ENCODE measurements at regions not wholly inside any gene's neighbourhood (a gene's known extent, or its start where the extent isn't known, plus 50 kb on each side); places are given as distances from the start of the nearest gene placed in this dataset.

- intact Hi-C loops (cut with micrococcal nuclease): no loop called here
Observed at GRCh38 chr12:102616692-102617091, 136.3 kb upstream of the IGF1 start.

GRCh38 chr12:102611995-102612394 is 131.6 kb upstream of the IGF1 start:
- H3K9ac ChIP-seq (replicated peaks; ENCODE audit: extremely low read depth, insufficient read depth, low read length): no peak overlapping the region
- DNase-seq (ENCODE audit: low read depth, low spot score) (no peak), FAIRE-seq (no peak)
- no TSS peak for BruUV-seq (replicated peaks)
- no peak overlapping the region for H2AFZ ChIP-seq (ENCODE audit: low read depth, low read length)
- no peaks in the 10 kb centered on the region for H3K4me1 ChIP-seq (ENCODE audit: control insufficient read depth, extremely low read depth, insufficient read depth, low read length)
- no peak overlapping the region for H3K4me2 ChIP-seq (ENCODE audit: insufficient read depth, low read length)
- TF ChIP-seq CTCF (IDR thresholded peaks at IDR 0.05; ENCODE audit: extremely low read depth in 1 of 2, insufficient read depth in 1 of 2, low read depth in 1 of 2, low read length in 2 of 2) (no peak), POLR2AphosphoS5 (IDR thresholded peaks at IDR 0.05; ENCODE audit: insufficient read depth, low read depth, low read length) (no peak), MYC (IDR thresholded peaks at IDR 0.05; ENCODE audit: low read depth, low read length) (no peak), JUN (IDR thresholded peaks at IDR 0.05; ENCODE audit: borderline replicate concordance, insufficient read depth, insufficient read length, low read depth) (no peak), POLR2A (IDR thresholded peaks at IDR 0.05; ENCODE audit: low read depth, low read length) (no peak), FOS (IDR thresholded peaks at IDR 0.05; ENCODE audit: borderline replicate concordance, insufficient read depth, low read length) (no peak), EZH2 (IDR thresholded peaks at IDR 0.05; ENCODE audit: borderline replicate concordance, low read depth, low read length, severe bottlenecking) (no peak), MAX (IDR thresholded peaks at IDR 0.05; ENCODE audit: insufficient read depth, insufficient read length) (no peak), GATA2 (IDR thresholded peaks at IDR 0.05; ENCODE audit: insufficient read depth, insufficient read length, low read depth, low read length) (no peak)
- H3K27ac ChIP-seq (ENCODE audit: insufficient read depth, low read depth, low read length): no peak overlapping the region
- peaks cover 3% of the 10 kb centered on the region for H3K9me3 ChIP-seq (replicated peaks; ENCODE audit: control insufficient read depth, insufficient read depth, low read length)
- ChIA-PET CTCF (no interaction called here), POLR2A (no interaction called here)
- H3K4me3 ChIP-seq (replicated peaks in 1 of 3; ENCODE audit: insufficient read depth in 1 of 3, low read depth in 1 of 3, low read length in 3 of 3): no peak overlapping the region
- H4K20me1 ChIP-seq (replicated peaks; ENCODE audit: control insufficient read depth, extremely low read depth, insufficient read depth, low read length): no peaks in the 10 kb centered on the region
- no peaks in the 10 kb centered on the region for H3K9me1 ChIP-seq (replicated peaks; ENCODE audit: control insufficient read depth, extremely low read depth, insufficient read depth, low read length)
- intact Hi-C loops (cut with micrococcal nuclease): no loop called here
- H3K79me2 ChIP-seq (ENCODE audit: control insufficient read depth, insufficient read depth, low read length): no peaks in the 10 kb centered on the region
- no peaks in the 10 kb centered on the region for H3K27me3 ChIP-seq (ENCODE audit: control insufficient read depth in 2 of 2, insufficient read depth in 2 of 2, low read length in 2 of 2)
- H3K36me3 ChIP-seq (ENCODE audit: control insufficient read depth in 2 of 2, extremely low read depth in 1 of 2, insufficient read depth in 2 of 2, low read length in 2 of 2): no peaks in the 10 kb centered on the region
- dilution Hi-C loops (cut with MboI; ENCODE audit: extremely low pct_ligation_motif_present, low sequenced_read_pairs): no loop called here

More at GRCh38 chr12:102616692-102617091, 136.3 kb upstream of the IGF1 start:
- Histone ChIP-seq H3K27me3 (ENCODE audit: control insufficient read depth in 2 of 2, insufficient read depth in 2 of 2, low read length in 2 of 2) (no peaks in the 10 kb centered on the region), H4K20me1 (replicated peaks; ENCODE audit: control insufficient read depth, extremely low read depth, insufficient read depth, low read length) (no peaks in the 10 kb centered on the region), H3K79me2 (ENCODE audit: control insufficient read depth, insufficient read depth, low read length) (no peaks in the 10 kb centered on the region), H3K4me3 (replicated peaks in 1 of 3; ENCODE audit: insufficient read depth in 1 of 3, low read depth in 1 of 3, low read length in 3 of 3) (no peak overlapping the region), H3K27ac (ENCODE audit: insufficient read depth, low read depth, low read length) (no peak overlapping the region), H3K9ac (replicated peaks; ENCODE audit: extremely low read depth, insufficient read depth, low read length) (no peak overlapping the region), H3K36me3 (ENCODE audit: control insufficient read depth in 2 of 2, extremely low read depth in 1 of 2, insufficient read depth in 2 of 2, low read length in 2 of 2) (no peaks in the 10 kb centered on the region), H2AFZ (ENCODE audit: low read depth, low read length) (no peak overlapping the region), H3K4me1 (ENCODE audit: control insufficient read depth, extremely low read depth, insufficient read depth, low read length) (no peaks in the 10 kb centered on the region), H3K9me1 (replicated peaks; ENCODE audit: control insufficient read depth, extremely low read depth, insufficient read depth, low read length) (no peaks in the 10 kb centered on the region), H3K9me3 (replicated peaks; ENCODE audit: control insufficient read depth, insufficient read depth, low read length) (peaks cover 3% of the 10 kb centered on the region), H3K4me2 (ENCODE audit: insufficient read depth, low read length) (no peak overlapping the region)
- dilution Hi-C loops (cut with MboI; ENCODE audit: extremely low pct_ligation_motif_present, low sequenced_read_pairs): no loop called here
- no peak for FAIRE-seq
- no peak for TF ChIP-seq POLR2A (IDR thresholded peaks at IDR 0.05; ENCODE audit: low read depth, low read length)
- DNase-seq (ENCODE audit: low read depth, low spot score): no peak
- POLR2A ChIA-PET: no interaction called here
- BruUV-seq (replicated peaks): no TSS peak
- CTCF ChIA-PET: no interaction called here

All from endothelial cell of umbilical vein (primary cell).